ENCODE measurements at regions not wholly inside any gene's neighbourhood (a gene's known extent, or its start where the extent isn't known, plus 50 kb on each side); places are given as distances from the start of the nearest gene placed in this dataset.

DNA sequence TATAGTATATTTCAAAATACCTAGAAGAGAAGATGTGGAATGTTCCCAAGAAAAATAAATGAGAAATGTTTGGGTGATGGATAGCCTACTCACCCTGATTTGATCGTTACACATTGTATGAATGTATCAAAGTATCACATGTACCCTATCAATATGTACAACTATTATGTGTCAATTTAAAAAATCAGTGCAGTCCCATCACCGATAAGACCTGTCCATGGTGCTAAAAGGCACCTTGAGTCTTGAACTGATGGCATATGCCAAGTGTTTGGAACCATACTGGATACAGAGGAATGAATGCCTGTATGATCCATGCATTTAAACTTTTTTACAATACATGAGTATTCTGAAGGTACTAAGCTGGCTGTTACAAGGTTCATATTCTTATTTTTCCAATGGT lies 50.2 kb upstream of the ZNF835 start:
- H3K4me3 ChIP-seq (ENCODE audit: low read length) = no peak overlapping the region
- H3K9me3 ChIP-seq (ENCODE audit: insufficient read depth, low read depth, low read length) = peaks cover 86% of the 10 kb centered on the region
- H3K36me3 ChIP-seq (ENCODE audit: insufficient read depth, low read depth, low read length) = no peaks in the 10 kb centered on the region
- no peak overlapping the region for H3K27ac ChIP-seq (ENCODE audit: low read length)
- no peaks in the 10 kb centered on the region for H3K4me1 ChIP-seq (ENCODE audit: insufficient read depth, low read length)
- no peaks in the 10 kb centered on the region for H3K27me3 ChIP-seq (ENCODE audit: insufficient read depth, low read length)
- H3K9ac ChIP-seq (ENCODE audit: low read depth, low read length) = no peak overlapping the region

Measured in iPS-20b (cell line).